BJ (cell line): ENCODE measurements at regions not wholly inside any gene's neighbourhood (a gene's known extent, or its start where the extent isn't known, plus 50 kb on each side); places are given as distances from the start of the nearest gene placed in this dataset.

Source experiments
- CTCF ChIA-PET: fragments of 350-600 bp; formaldehyde crosslinking; extraction: SDS; loops from one replicate; lab custom pipeline; 2021; ENCODE audit warnings: antibody characterized with exemption, inconsistent platforms; lab: Yijun Ruan, JAX
- POLR2A ChIA-PET: fragments of 300-600 bp; sonication (Branson Sonifier 250); formaldehyde crosslinking; extraction: SDS; loops from one replicate; lab custom pipeline; 2021; ENCODE audit warnings: antibody characterized with exemption; lab: Charles Lee
- DNase-seq: peaks from one replicate; pipeline ENCODE4 v3.0.0-alpha.2; 2011; ENCODE audit warnings: low read depth
- H3K27me3 ChIP-seq: 2 replicates; pipeline ENCODE4 v1.6.0; 2011; ENCODE audit warnings: low read length; ENCODE audit not compliant: control insufficient read depth, insufficient read depth
- H3K36me3 ChIP-seq: 2 replicates; pipeline ENCODE4 v1.5.1; 2011; ENCODE audit warnings: low read length; ENCODE audit not compliant: control insufficient read depth, insufficient read depth
- H3K4me3 ChIP-seq: 2 replicates; pipeline ENCODE4 v1.5.1; 2011; ENCODE audit warnings: low read depth, mild to moderate bottlenecking, control low read depth, low read length
- CTCF ChIP-seq: IDR thresholded peaks from 2 replicates; pipeline ENCODE4 v1.5.1; 2011; ENCODE audit warnings: low read depth, mild to moderate bottlenecking, control low read depth, inconsistent platforms, low read length, moderate library complexity; ENCODE audit not compliant: insufficient read depth

- ChIA-PET POLR2A (no interaction called here), CTCF (no interaction called here)
- Histone ChIP-seq H3K36me3 (no peaks in the 10 kb centered on the region), H3K27me3 (no peaks in the 10 kb centered on the region; the same call in 1 of the 2 replicates), H3K4me3 (no peak overlapping the region)
- DNase-seq: no peak
- no peak for TF ChIP-seq CTCF
Measured at GRCh38 chr18:45290364-45290763, 324.9 kb upstream of the SLC14A2 start.

- DNase-seq: peak; percentile 4
- ChIA-PET CTCF (no interaction called here), POLR2A (no interaction called here)
- H3K36me3 ChIP-seq: no peaks in the 10 kb centered on the region
- H3K27me3 ChIP-seq: no peaks in the 10 kb centered on the region; the same call in 1 of the 2 replicates
- no peak for TF ChIP-seq CTCF
- H3K4me3 ChIP-seq: no peak overlapping the region
Measured at GRCh38 chr18:45291621-45292615, 323.4 kb upstream of the SLC14A2 start.

- Histone ChIP-seq H3K4me3 (no peak overlapping the region), H3K36me3 (no peaks in the 10 kb centered on the region), H3K27me3 (peaks cover 3% of the 10 kb centered on the region; the same call in 1 of the 2 replicates)
- CTCF ChIA-PET: interaction anchor here (2.2 kb wide), 1 partner anchor 19 kb away, joined by 9 read pairs; no protein-coding TSS in a partner anchor
- TF ChIP-seq CTCF: no peak
- DNase-seq: no peak
- POLR2A ChIA-PET: no interaction called here
Measured at GRCh38 chr18:45295388-45295787, 319.9 kb upstream of the SLC14A2 start.

GRCh38 chr18:45298986-45299385 is 316.3 kb upstream of the SLC14A2 start:
- ChIA-PET CTCF (no interaction called here), POLR2A (no interaction called here)
- H3K4me3 ChIP-seq: no peak overlapping the region
- H3K27me3 ChIP-seq: peaks cover 3% of the 10 kb centered on the region; the same call in 1 of the 2 replicates
- DNase-seq: no peak
- H3K36me3 ChIP-seq: no peaks in the 10 kb centered on the region
- TF ChIP-seq CTCF: no peak

GRCh38 chr18:45303026-45303425 is 312.2 kb upstream of the SLC14A2 start:
- no peak overlapping the region for H3K4me3 ChIP-seq
- peaks cover 5% of the 10 kb centered on the region; the same call in 1 of the 2 replicates for H3K27me3 ChIP-seq
- no peaks in the 10 kb centered on the region for H3K36me3 ChIP-seq
- TF ChIP-seq CTCF: no peak
- ChIA-PET CTCF (interaction anchor here (1.7 kb wide), 2 partner anchors 14 to 15 kb away, joined by 4 to 8 read pairs; no protein-coding TSS in a partner anchor), POLR2A (no interaction called here)
- no peak for DNase-seq
